HG02970 (cell line): ENCODE measurements at regions not wholly inside any gene's neighbourhood (a gene's known extent, or its start where the extent isn't known, plus 50 kb on each side); places are given as distances from the start of the nearest gene placed in this dataset.
"Not testable (repeated sequence)": the region's sequence is repeated elsewhere in the genome, so short reads cannot be mapped to it uniquely, and the experiment has no call there.

Source experiments
- ATAC-seq: cut with Tn5 transposase; IDR thresholded peaks from one replicate; pipeline ENCODE4 v1.9.1; 2021; ENCODE audit warnings: mild to moderate bottlenecking, moderate library complexity, moderate number of reproducible peaks; ENCODE audit not compliant: unreplicated experiment, low FRiP score

- ATAC-seq = no peak
These were observed 194.0 kb upstream of the PRSS58 start for GRCh38 chr7:142451817-142452216.

GRCh38 chr7:142451296-142451695 lies 193.4 kb upstream of the PRSS58 start:
- ATAC-seq = no peak

DNA sequence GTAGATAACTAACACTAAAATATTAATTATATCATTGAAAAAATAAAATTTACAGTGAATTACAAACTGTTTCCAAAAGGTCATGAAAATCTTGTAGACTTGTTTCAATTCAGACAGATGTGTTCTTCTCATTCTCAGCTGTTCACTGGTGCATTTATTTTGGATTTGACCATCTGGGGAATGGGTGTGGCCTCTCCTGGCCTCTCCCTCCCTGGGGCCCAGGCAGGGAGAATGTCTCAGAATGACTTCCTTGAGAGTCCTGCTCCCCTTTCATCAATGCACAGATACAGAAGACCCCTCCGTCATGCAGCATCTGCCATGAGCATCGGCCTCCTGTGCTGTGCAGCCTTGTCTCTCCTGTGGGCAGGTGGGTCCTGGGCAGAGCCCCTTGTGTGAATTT lies 192.8 kb upstream of the PRSS58 start:
- no peak for ATAC-seq

- ATAC-seq = no peak
These were observed 192.3 kb upstream of the PRSS58 start for GRCh38 chr7:142450206-142450605.

DNA sequence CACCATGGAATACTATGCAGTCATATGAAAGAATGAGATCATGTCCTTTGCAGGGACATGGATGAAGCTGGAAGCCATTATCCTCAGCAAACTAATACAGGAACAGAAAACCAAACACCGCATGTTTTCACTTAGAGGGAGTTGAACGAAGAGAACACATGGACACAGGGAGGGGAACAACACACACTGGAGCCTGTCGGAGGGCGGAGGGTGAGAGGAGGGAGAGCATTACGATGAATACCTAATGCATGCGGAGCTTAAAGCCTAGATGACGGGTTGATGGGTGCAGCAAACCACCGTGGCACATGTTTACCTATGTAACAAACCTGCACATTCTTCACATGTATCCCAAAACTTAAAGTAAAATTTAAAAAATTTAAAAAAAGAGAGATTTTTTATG lies 191.0 kb upstream of the PRSS58 start:
- not testable (repeated sequence) for ATAC-seq

DNA sequence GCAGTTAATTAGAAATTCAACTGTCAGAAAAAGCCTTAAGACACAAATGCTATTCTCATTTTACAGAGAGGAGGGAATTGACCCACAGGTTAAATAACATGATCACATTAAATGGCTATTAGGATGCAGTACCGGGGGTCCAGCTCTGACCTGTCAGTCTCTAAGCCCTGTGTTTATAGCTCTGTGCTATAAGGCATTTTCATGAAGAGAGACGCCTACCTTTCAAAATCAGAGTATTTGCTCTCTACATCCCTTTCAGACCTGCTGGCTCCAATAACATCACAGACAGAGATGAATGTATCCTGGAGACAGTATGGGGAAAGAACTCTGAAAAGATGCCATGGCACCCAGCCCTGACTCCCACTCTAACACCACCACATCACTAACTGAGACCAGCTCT lies 189.9 kb upstream of the PRSS58 start:
- ATAC-seq = no peak

DNA sequence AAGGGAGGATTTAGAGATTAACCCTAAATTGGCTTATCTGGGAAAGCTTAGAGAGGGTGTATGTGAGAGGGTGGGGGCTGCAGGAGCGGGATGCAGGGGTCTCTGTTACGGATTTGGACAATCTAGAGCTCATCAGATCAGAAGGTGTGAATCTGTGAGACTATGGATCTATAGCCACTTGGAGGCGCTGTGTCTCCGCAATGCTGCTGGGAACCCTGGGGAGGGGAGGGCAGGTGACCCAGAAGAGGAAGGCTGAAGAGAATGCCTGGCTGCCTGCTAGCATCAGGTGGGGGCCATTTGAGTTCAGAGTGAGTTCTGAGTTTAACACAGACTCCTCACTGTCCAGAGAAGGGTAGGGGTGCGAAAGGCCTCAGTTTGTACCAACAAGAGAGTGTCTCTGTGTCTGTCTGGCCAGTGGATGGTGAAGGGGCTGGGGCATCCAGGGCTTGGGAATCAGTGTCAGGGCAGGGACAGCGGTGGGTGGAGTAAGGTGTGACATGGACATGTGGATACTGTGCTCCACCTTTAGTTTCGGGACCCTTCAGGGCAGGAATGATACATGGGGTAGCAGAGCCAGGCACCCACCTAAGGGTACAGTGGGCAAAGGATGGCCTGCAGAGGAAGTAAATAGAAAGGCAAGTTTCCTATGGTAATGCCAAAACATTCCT lies 187.3 kb upstream of the PRSS58 start:
- no peak for ATAC-seq

GRCh38 chr7:142443216-142444010 lies 185.6 kb upstream of the PRSS58 start:
- ATAC-seq = no peak

- no peak for ATAC-seq
These were observed 184.5 kb upstream of the PRSS58 start for GRCh38 chr7:142442396-142442795.

DNA sequence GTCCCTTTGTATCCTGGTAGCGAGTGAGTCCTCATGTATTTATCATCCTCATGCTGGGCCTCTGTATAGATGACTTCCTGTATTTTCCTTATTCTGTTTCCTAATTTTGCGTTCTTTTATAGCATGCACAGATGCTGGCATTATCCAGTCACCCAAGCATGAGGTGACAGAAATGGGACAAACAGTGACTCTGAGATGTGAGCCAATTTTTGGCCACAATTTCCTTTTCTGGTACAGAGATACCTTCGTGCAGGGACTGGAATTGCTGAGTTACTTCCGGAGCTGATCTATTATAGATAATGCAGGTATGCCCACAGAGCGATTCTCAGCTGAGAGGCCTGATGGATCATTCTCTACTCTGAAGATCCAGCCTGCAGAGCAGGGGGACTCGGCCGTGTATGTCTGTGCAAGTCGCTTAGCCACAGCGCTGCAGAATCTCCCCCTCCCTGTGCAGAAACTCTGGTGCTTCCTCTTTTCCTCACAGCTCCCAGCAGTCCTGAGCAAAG lies 183.1 kb upstream of the PRSS58 start:
- ATAC-seq = no peak

GRCh38 chr7:142440219-142440905 lies 182.5 kb upstream of the PRSS58 start:
- no peak for ATAC-seq

DNA sequence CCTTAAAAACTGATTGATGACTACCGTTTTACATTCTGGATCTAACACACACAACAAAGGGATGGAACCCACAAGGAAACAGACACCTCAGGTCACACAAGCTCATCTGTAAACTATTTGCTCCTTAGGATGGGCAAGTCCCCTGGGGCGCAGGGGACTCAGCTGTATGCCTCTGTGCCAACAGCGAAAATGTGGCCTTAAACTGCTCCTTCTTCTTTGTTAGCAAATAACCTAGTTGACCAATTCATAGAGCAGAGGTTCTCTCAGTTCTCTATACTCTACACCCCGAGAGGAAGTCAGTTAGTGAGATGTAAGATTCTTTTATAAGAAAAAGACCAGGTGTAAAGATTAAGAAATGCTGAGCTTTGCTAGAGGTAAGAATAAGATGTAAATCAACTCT lies 181.9 kb upstream of the PRSS58 start:
- no peak for ATAC-seq

GRCh38 chr7:142438923-142439515 lies 181.2 kb upstream of the PRSS58 start:
- no peak for ATAC-seq

DNA sequence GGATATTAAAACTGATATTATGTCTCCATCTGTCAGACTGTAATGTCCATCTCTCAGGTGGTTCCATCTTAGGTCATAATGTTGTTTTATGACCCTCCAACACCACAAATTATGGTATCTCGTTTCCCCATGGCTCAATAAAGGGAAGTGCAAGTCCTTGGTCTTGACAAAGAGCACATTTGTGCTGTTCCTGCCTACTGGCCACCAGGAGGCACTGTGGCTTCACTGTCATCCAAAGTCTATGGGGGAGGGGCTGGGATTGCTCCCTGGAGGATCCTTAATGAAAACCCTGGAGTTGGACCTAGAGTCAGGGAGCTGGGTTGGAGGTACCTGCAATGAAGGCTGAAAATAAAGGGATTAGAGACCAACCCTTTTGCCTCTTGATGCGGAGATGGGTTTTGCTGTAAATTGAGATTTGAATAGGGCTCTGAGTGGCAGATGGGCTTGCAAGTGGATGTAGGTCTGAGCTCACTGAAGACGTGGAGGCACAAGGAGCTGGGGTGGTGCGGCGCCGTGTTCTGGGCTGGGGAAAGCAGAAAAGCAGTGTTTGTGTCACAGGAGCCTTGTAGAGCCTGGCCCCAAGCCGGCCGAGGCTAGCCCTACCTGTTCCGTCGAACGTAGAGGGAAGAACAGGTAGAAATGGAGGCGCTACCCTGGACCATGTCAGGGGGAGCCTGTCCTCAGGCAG lies 180.5 kb upstream of the PRSS58 start:
- no peak for ATAC-seq

DNA sequence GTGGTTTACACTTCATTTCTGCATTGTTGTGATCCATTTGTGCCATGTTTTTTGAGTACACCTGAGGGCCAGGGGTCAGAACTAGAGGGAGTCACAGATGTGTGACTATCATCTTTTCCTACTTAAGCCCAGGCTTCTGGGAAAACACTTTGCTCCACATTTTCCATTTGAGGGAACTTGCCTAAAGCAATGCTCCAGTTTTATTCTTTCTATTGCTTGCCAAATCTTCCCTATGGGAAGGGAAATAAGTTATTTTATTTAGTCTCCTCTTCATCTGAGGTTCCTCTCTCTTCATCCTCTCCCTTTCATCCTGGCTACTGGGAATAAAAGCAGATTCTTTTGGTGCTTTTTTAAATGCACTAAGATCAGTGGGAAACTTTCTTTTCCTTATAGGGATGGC lies 179.9 kb upstream of the PRSS58 start:
- ATAC-seq = no peak

GRCh38 chr7:142436601-142437000 lies 178.7 kb upstream of the PRSS58 start:
- no peak for ATAC-seq

GRCh38 chr7:142435606-142436005 lies 177.7 kb upstream of the PRSS58 start:
- ATAC-seq = not testable (repeated sequence)

DNA sequence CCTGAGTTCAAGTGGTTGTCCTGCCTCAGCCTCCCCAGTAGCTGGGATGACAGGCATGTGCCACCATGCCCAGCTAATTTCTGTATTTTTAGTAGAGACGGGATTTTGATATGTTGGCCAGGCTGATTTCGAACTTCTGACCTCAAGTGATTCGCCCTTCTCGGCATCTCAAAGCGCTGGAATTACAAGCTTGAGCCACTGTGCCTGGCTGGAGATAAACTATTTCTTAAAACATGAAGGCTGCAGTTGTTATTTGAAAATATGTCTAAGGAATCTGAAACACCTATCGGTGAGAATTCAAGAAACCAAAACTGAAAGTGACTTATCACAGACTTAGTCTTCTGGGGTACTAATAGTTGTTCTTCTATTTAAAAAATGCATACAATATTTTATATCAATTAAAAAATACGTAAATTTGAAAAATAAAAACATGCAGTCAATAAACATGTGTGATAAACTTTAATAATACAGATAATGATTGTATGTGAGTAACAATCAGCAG lies 176.9 kb upstream of the PRSS58 start:
- ATAC-seq = no peak

GRCh38 chr7:142434133-142434532 lies 176.3 kb upstream of the PRSS58 start:
- not testable (repeated sequence) for ATAC-seq

DNA sequence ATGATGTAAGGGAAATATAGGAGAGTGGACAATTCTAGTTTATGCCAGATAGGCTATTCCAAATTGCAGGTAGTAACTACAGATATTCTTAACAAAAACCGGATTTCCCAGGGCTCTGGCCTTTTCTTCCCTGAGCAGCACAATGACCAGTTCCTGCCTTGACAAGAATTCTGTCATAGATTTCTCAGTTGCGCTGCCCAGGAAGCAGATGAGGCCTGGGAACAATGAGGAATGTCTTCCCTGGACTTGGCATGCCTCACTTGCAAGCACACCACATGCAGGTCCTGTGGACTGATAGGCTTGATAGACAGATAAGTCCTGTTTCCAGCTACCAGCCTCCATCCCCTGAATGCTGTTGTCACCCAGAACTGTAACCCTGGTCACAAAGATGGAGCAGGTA lies 174.5 kb upstream of the PRSS58 start:
- no peak for ATAC-seq
